HL-60 (cell line): ENCODE measurements at regions not wholly inside any gene's neighbourhood (a gene's known extent, or its start where the extent isn't known, plus 50 kb on each side); places are given as distances from the start of the nearest gene placed in this dataset.

Source experiments
- DNase-seq, 2 experiments: peaks; one replicate each; pipeline ENCODE4 v3.0.0-alpha.2; 2010 to 2020; ENCODE audit warnings: low read depth in 1 of 2, low spot score in 1 of 2
- H3K27ac ChIP-seq: fragments of 250-450 bp; sonication (Bioruptor Pico); replicated peaks from 2 replicates; pipeline ENCODE4 v1.5.1; 2020; ENCODE audit warnings: mild to moderate bottlenecking, moderate library complexity
- H3K27me3 ChIP-seq: fragments of 250-450 bp; sonication (Bioruptor Pico); 2 replicates; pipeline ENCODE4 v1.5.1; 2021; ENCODE audit warnings: mild to moderate bottlenecking, moderate library complexity; ENCODE audit not compliant: insufficient read depth, poor library complexity, severe bottlenecking
- H3K4me3 ChIP-seq: replicated peaks from 2 replicates; pipeline ENCODE4 v1.5.1; 2011; ENCODE audit warnings: mild to moderate bottlenecking, control low read depth, low read length; ENCODE audit not compliant: insufficient read depth
- CTCF ChIP-seq: IDR thresholded peaks from one replicate; pipeline ENCODE4 v1.5.1; 2011; ENCODE audit warnings: low read length, control low read depth, inconsistent platforms; ENCODE audit not compliant: insufficient read depth
- GABPA ChIP-seq: IDR thresholded peaks from 2 replicates; pipeline ENCODE4 v1.6.1; 2012; ENCODE audit warnings: low read depth
- POLR2AphosphoS5 ChIP-seq: IDR thresholded peaks from 2 replicates; pipeline ENCODE4 v1.6.1; 2012; ENCODE audit warnings: low read depth
- REST ChIP-seq: IDR thresholded peaks from 2 replicates; pipeline ENCODE4 v1.6.1; 2012; ENCODE audit warnings: low read depth; ENCODE audit not compliant: insufficient replicate concordance
- SPI1 ChIP-seq: IDR thresholded peaks from 2 replicates; pipeline ENCODE4 v1.6.1; 2012; ENCODE audit warnings: low read depth, mild to moderate bottlenecking, borderline replicate concordance

GRCh38 chr3:107979538-107979937 is 111.3 kb downstream of the CD47 start:
- TF ChIP-seq GABPA (no peak), CTCF (no peak), POLR2AphosphoS5 (no peak), SPI1 (no peak), REST (no peak)
- Histone ChIP-seq H3K27ac (no peak overlapping the region), H3K4me3 (no peak overlapping the region), H3K27me3 (no peaks in the 10 kb centered on the region)
- no peak for DNase-seq

- no peak overlapping the region for H3K4me3 ChIP-seq
- DNase-seq, result no peak
- TF ChIP-seq REST, result no peak
- peak; percentile 9; the same call in 1 of the 2 replicates for TF ChIP-seq SPI1
- no peak overlapping the region for H3K27ac ChIP-seq
- H3K27me3 ChIP-seq, result no peaks in the 10 kb centered on the region
Measured at GRCh38 chr3:107978131-107979055, 112.4 kb downstream of the CD47 start.

- DNase-seq, result no peak
- H3K4me3 ChIP-seq, result no peak overlapping the region
- TF ChIP-seq GABPA (no peak), REST (no peak), POLR2AphosphoS5 (no peak), CTCF (no peak)
- no peak overlapping the region for H3K27ac ChIP-seq
- no peaks in the 10 kb centered on the region for H3K27me3 ChIP-seq
Measured at GRCh38 chr3:107977221-107978130, 113.4 kb downstream of the CD47 start.
